Mesendoderm (in vitro differentiated cells): ENCODE measurements at regions not wholly inside any gene's neighbourhood (a gene's known extent, or its start where the extent isn't known, plus 50 kb on each side); places are given as distances from the start of the nearest gene placed in this dataset.
A peak's percentile ranks its signal among the peaks of the same experiment; 100 is the strongest.

ENCODE experiments used
- DNase-seq: peaks from one replicate; pipeline ENCODE4 v3.0.0; 2013
- H2AK5ac ChIP-seq: 2 replicates; pipeline ENCODE4 v1.6.1; 2013; ENCODE audit warnings: low read length, inconsistent platforms
- H2BK120ac ChIP-seq: 2 replicates; pipeline ENCODE4 v1.6.1; 2013; ENCODE audit warnings: low read depth, mild to moderate bottlenecking, low read length, moderate library complexity, mixed read lengths
- H2BK15ac ChIP-seq: replicated peaks from 2 replicates; pipeline ENCODE4 v1.6.1; 2013; ENCODE audit warnings: low read depth, mild to moderate bottlenecking, moderate library complexity
- H2BK5ac ChIP-seq: 2 replicates; pipeline ENCODE4 v1.6.1; 2013; ENCODE audit warnings: low read length, inconsistent platforms
- H3K18ac ChIP-seq: 2 replicates; pipeline ENCODE4 v1.6.1; 2013; ENCODE audit warnings: mild to moderate bottlenecking, low read length, mixed read lengths
- H3K23ac ChIP-seq: one replicate; pipeline ENCODE4 v1.6.1; 2013; ENCODE audit warnings: low read length
- H3K27ac ChIP-seq: 2 replicates; pipeline ENCODE4 v1.5.1; 2013; ENCODE audit warnings: low read depth, mild to moderate bottlenecking, inconsistent platforms, low read length, moderate library complexity
- H3K27me3 ChIP-seq: 2 replicates; pipeline ENCODE4 v1.6.1; 2013; ENCODE audit warnings: low read length, control low read depth, mild to moderate bottlenecking, inconsistent platforms; ENCODE audit not compliant: insufficient read depth, poor library complexity
- H3K36me3 ChIP-seq: 2 replicates; pipeline ENCODE4 v1.6.1; 2013; ENCODE audit warnings: low read length, inconsistent platforms; ENCODE audit not compliant: control insufficient read depth, insufficient read depth
- H3K4ac ChIP-seq: one replicate; pipeline ENCODE4 v1.6.1; 2013; ENCODE audit warnings: low read depth, mild to moderate bottlenecking, low read length, moderate library complexity
- H3K4me1 ChIP-seq: 2 replicates; pipeline ENCODE4 v1.6.1; 2013; ENCODE audit warnings: low read depth, low read length, inconsistent platforms; ENCODE audit not compliant: control insufficient read depth
- H3K4me2 ChIP-seq: 2 replicates; pipeline ENCODE4 v1.6.1; 2013; ENCODE audit warnings: low read length
- H3K4me3 ChIP-seq: 2 replicates; pipeline ENCODE4 v1.5.1; 2013; ENCODE audit warnings: mild to moderate bottlenecking, low read length
- H3K56ac ChIP-seq: one replicate; pipeline ENCODE4 v1.6.1; 2013; ENCODE audit warnings: low read length
- H3K79me1 ChIP-seq: 2 replicates; pipeline ENCODE4 v1.6.1; 2013; ENCODE audit warnings: low read length, inconsistent platforms
- H3K79me2 ChIP-seq: 2 replicates; pipeline ENCODE4 v1.6.1; 2013; ENCODE audit warnings: mild to moderate bottlenecking, low read length; ENCODE audit not compliant: control insufficient read depth, insufficient read depth
- H3K9ac ChIP-seq: 2 replicates; pipeline ENCODE4 v1.6.1; 2013; ENCODE audit warnings: low read length, inconsistent platforms
- H4K5ac ChIP-seq: one replicate; pipeline ENCODE4 v1.6.1; 2013; ENCODE audit warnings: low read length
- H4K8ac ChIP-seq: one replicate; pipeline ENCODE4 v1.6.1; 2013; ENCODE audit warnings: low read depth, mild to moderate bottlenecking, control low read depth, low read length, moderate library complexity
- WGBS: extraction: QIAGEN DNeasy Blood & Tissue Kit; methylation state at CpG from one replicate; pipeline ENCODE4 v1.1.7; 2013; ENCODE audit warnings: low lambda C conversion rate, missing lambda C conversion rate; ENCODE audit not compliant: insufficient coverage; ENCODE audit errors: extremely low coverage; 5-methylcytosine and 5-hydroxymethylcytosine counted together

DNA sequence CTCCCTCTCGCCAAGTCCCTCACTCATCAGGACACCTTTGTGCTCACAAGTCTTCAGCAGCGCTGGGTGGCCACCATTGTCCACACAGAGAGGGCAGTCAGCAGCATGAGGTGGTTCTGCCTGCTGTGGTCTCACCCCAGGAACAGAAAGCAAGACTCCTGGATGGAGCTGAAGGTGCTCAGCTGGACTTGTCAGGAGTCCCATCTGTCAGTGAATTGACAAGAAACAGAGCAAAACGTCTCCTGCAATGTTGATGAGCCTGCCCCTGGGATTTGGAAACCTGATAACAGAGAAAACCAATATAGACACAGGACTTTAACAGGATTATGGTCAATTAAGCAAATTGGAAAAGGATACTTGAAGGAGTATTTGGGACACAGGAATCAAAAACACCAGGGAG is 122.2 kb upstream of the PRSS58 start:
- Histone ChIP-seq H3K79me1 (no peaks in the 10 kb centered on the region), H3K36me3 (no peaks in the 10 kb centered on the region), H2BK15ac (no peak overlapping the region), H3K23ac (no peak overlapping the region), H4K5ac (no peak overlapping the region), H2BK5ac (no peak overlapping the region), H2BK120ac (no peak overlapping the region), H2AK5ac (no peak overlapping the region), H3K4me1 (no peaks in the 10 kb centered on the region), H3K9ac (no peak overlapping the region), H3K4me3 (no peak overlapping the region), H3K18ac (no peak overlapping the region), H3K56ac (no peak overlapping the region), H4K8ac (no peak overlapping the region), H3K27me3 (no peaks in the 10 kb centered on the region), H3K4ac (no peak overlapping the region), H3K79me2 (no peaks in the 10 kb centered on the region), H3K4me2 (no peak overlapping the region), H3K27ac (no peak overlapping the region)
- WGBS, result no CpG with 5 or more reads among the region's 3 CpGs
- DNase-seq, result peak; percentile 34

DNA sequence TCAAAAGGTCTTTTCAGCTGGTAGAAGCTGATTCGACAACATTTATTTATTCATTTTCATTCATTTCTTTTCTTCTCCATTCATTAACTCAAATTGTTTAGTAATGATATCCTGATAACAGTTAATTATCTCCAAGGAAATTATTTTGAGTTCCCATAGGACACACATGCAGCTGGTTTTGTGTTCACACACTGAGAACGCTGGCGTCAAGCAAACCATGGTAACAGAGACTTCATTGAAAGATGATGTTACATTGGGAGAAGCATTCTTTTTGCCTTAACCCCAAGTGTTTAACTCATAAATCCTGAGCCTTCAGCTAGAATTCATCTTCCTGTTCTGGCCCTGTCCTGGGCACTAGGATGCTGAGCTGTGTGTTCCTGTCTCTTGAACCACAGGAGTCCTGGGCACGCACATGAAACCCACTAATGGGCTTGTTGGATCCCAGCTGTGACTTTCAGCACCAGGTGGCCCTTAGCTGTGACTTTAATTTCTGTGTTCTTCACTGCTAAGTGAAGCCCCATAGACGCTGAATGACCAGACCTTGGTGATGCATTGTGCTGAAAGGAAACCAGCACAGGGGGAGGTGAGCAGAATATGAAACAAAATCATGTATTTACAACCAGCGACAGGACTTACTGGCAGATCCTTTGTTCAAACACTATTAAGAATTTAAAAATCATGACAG is 121.5 kb upstream of the PRSS58 start:
- no peaks in the 10 kb centered on the region for H3K79me1 ChIP-seq
- H2BK15ac ChIP-seq, result no peak overlapping the region
- H3K23ac ChIP-seq, result no peak overlapping the region
- no peak overlapping the region for H2AK5ac ChIP-seq
- H3K36me3 ChIP-seq, result no peaks in the 10 kb centered on the region
- no peak overlapping the region for H4K8ac ChIP-seq
- no peak overlapping the region for H3K4me3 ChIP-seq
- H3K27ac ChIP-seq, result no peak overlapping the region
- H2BK120ac ChIP-seq, result no peak overlapping the region
- H3K4ac ChIP-seq, result no peak overlapping the region
- H3K9ac ChIP-seq, result no peak overlapping the region
- no peak for DNase-seq
- no peak overlapping the region for H4K5ac ChIP-seq
- no CpG with 5 or more reads among the region's 6 CpGs for WGBS
- H3K79me2 ChIP-seq, result no peaks in the 10 kb centered on the region
- no peaks in the 10 kb centered on the region for H3K4me1 ChIP-seq
- H3K56ac ChIP-seq, result no peak overlapping the region
- no peaks in the 10 kb centered on the region for H3K27me3 ChIP-seq
- H3K4me2 ChIP-seq, result no peak overlapping the region
- no peak overlapping the region for H3K18ac ChIP-seq
- no peak overlapping the region for H2BK5ac ChIP-seq

DNA sequence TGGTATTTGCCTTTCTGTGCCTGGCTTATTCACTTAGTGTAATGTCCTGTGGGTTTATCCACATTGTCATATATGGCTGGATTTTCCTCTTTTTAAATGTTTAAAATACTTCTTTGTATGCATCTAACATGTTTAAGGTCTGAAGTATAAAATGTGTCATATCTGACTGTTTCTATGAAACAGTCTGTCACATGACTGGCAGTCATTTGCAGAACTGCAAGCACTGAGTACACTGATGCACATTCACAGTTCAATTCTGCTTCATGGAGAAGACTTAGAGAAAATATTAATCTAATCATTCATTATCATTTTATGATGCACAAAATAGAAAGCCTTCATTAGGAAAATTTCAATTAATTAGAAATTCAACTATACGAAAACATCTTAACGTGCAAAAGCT is 119.7 kb upstream of the PRSS58 start:
- Histone ChIP-seq H3K4me2 (no peak overlapping the region), H3K79me2 (no peaks in the 10 kb centered on the region), H2AK5ac (no peak overlapping the region), H2BK5ac (no peak overlapping the region), H3K18ac (no peak overlapping the region), H3K27me3 (no peaks in the 10 kb centered on the region), H3K4me1 (no peaks in the 10 kb centered on the region), H4K5ac (no peak overlapping the region), H3K79me1 (no peaks in the 10 kb centered on the region), H3K4me3 (no peak overlapping the region), H4K8ac (no peak overlapping the region), H3K23ac (no peak overlapping the region), H3K9ac (no peak overlapping the region), H3K56ac (no peak overlapping the region), H3K27ac (no peak overlapping the region), H2BK15ac (no peak overlapping the region), H3K36me3 (no peaks in the 10 kb centered on the region), H2BK120ac (no peak overlapping the region), H3K4ac (no peak overlapping the region)
- DNase-seq, result no peak
- WGBS, result no CpG with 5 or more reads among the region's 2 CpGs

DNA sequence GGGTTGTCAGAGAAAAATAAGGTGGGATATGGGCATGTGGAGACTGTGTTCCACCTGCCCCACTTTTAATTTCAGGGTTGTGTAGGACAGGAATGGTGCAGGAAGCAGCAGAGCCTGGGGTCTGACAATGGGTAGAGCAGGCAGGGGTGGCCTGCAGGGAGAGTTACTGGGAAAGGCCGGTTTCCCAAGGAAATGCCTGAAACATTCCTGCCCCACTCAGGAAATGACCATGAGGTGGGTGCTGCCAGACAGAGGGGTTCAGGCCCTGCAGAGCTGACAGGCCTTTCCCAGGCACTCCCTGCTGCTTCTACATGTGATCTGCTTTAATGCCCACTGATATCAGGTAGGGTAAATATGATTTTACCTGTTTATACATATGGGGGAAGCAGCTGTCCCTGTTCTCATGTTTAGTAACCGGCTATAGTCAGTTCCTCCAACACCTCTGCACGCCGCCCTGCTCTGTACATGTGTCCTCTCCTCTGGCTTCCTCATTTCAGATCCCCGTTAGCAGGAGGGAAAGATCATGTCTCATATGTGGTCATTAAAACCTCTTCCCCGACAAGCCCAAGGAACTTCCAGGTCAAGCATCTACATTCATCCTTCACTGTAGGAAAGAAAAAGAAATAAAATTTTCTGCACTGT is 118.6 kb upstream of the PRSS58 start:
- Histone ChIP-seq H3K27ac (no peak overlapping the region), H3K4me1 (no peaks in the 10 kb centered on the region)

DNA sequence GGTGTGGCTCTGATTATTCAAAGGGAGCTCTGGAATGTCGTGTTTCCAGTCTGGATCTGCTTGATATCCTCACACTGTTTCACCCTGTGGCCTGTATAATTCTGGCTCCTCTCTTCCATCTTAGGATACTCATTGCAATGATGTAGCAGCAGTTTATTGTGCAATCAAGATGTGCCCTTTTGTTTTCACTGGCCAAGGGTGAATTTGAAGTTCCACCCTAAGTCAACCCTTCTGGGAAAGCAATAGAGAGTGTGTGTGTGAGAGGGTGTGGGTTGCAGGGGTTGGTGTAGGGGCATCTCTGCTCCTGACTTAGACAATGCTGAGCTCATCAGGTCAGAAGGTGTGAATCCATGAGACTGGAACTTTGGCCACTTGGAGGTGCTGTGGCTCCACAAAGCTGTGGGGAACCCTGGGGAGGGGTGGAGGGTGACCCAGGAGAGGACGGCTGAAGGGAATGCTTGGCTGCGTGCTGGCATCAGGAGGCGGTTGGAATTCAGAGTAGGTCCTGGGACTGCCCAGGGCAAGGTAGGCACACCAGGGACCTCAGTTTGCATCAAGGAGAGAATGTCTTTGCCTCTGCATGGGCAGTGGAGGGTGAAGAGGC is 118.0 kb upstream of the PRSS58 start:
- WGBS, result no CpG with 5 or more reads among the region's 4 CpGs
- no peaks in the 10 kb centered on the region for H3K27me3 ChIP-seq
- H3K4me2 ChIP-seq, result no peak overlapping the region
- H3K79me1 ChIP-seq, result no peaks in the 10 kb centered on the region
- no peak overlapping the region for H2BK5ac ChIP-seq
- H3K4me3 ChIP-seq, result no peak overlapping the region
- H2BK15ac ChIP-seq, result no peak overlapping the region
- peak; percentile 89 for DNase-seq
- H2AK5ac ChIP-seq, result no peak overlapping the region
- no peak overlapping the region for H3K18ac ChIP-seq
- H3K56ac ChIP-seq, result no peak overlapping the region
- no peak overlapping the region for H3K9ac ChIP-seq
- no peaks in the 10 kb centered on the region for H3K4me1 ChIP-seq
- H4K8ac ChIP-seq, result no peak overlapping the region
- H3K27ac ChIP-seq, result no peak overlapping the region
- no peak overlapping the region for H3K4ac ChIP-seq
- H3K79me2 ChIP-seq, result no peaks in the 10 kb centered on the region
- no peak overlapping the region for H3K23ac ChIP-seq
- no peak overlapping the region for H2BK120ac ChIP-seq
- no peak overlapping the region for H4K5ac ChIP-seq
- no peaks in the 10 kb centered on the region for H3K36me3 ChIP-seq

More for the DNA sequence above, 118.6 kb upstream of the PRSS58 start:
- DNase-seq, result peak; percentile 19
- H3K9ac ChIP-seq, result no peak overlapping the region
- no peak overlapping the region for H3K18ac ChIP-seq
- H3K4me2 ChIP-seq, result no peak overlapping the region
- H2AK5ac ChIP-seq, result no peak overlapping the region
- no CpG with 5 or more reads among the region's 6 CpGs for WGBS
- no peaks in the 10 kb centered on the region for H3K36me3 ChIP-seq
- H3K23ac ChIP-seq, result no peak overlapping the region
- H4K8ac ChIP-seq, result no peak overlapping the region
- no peak overlapping the region for H3K4ac ChIP-seq
- H2BK120ac ChIP-seq, result no peak overlapping the region
- H3K56ac ChIP-seq, result no peak overlapping the region
- no peaks in the 10 kb centered on the region for H3K79me1 ChIP-seq
- H2BK15ac ChIP-seq, result no peak overlapping the region
- H3K4me3 ChIP-seq, result no peak overlapping the region
- no peaks in the 10 kb centered on the region for H3K27me3 ChIP-seq
- H4K5ac ChIP-seq, result no peak overlapping the region
- H3K79me2 ChIP-seq, result no peaks in the 10 kb centered on the region
- H2BK5ac ChIP-seq, result no peak overlapping the region
